Mesenchymal stem cell (in vitro differentiated cells and primary cell): ENCODE measurements at regions not wholly inside any gene's neighbourhood (a gene's known extent, or its start where the extent isn't known, plus 50 kb on each side); places are given as distances from the start of the nearest gene placed in this dataset.

Source experiments
- DNase-seq: peaks from one replicate; pipeline ENCODE4 v3.0.0-alpha.2; 2013
- H2AFZ ChIP-seq: one replicate; pipeline ENCODE4 v1.6.1; 2013; ENCODE audit warnings: low read depth, mild to moderate bottlenecking, control low read depth, inconsistent platforms, low read length, moderate library complexity
- H2AK5ac ChIP-seq: 2 replicates; pipeline ENCODE4 v1.6.1; 2013; ENCODE audit warnings: low read length, moderate library complexity, mild to moderate bottlenecking, inconsistent platforms; ENCODE audit not compliant: severe bottlenecking
- H2BK120ac ChIP-seq: one replicate; pipeline ENCODE4 v1.6.1; 2013; ENCODE audit warnings: low read depth, mild to moderate bottlenecking, inconsistent platforms, low read length, moderate library complexity
- H2BK12ac ChIP-seq, 2 experiments: one replicate each; pipeline ENCODE4 v1.6.1; 2013; ENCODE audit warnings: inconsistent platforms in 2 of 2, low read length in 2 of 2, mild to moderate bottlenecking in 2 of 2, moderate library complexity in 2 of 2, control low read depth in 1 of 2
- H2BK15ac ChIP-seq: one replicate; pipeline ENCODE4 v1.6.1; 2013; ENCODE audit warnings: mild to moderate bottlenecking, low read depth, inconsistent platforms; ENCODE audit not compliant: poor library complexity, severe bottlenecking
- H2BK5ac ChIP-seq: 2 replicates; pipeline ENCODE4 v1.6.1; 2013; ENCODE audit warnings: low read depth, mild to moderate bottlenecking, low read length, control low read depth, inconsistent platforms; ENCODE audit not compliant: poor library complexity, severe bottlenecking
- H3K14ac ChIP-seq, 2 experiments: one replicate each; pipeline ENCODE4 v1.6.1; 2013; ENCODE audit warnings: inconsistent platforms in 2 of 2, low read length in 2 of 2, control low read depth in 1 of 2, mild to moderate bottlenecking in 1 of 2, moderate library complexity in 1 of 2
- H3K18ac ChIP-seq, 2 experiments: one replicate each; pipeline ENCODE4 v1.6.1; 2013; ENCODE audit warnings: inconsistent platforms in 2 of 2, low read length in 2 of 2, control low read depth in 1 of 2, low read depth in 1 of 2, mild to moderate bottlenecking in 1 of 2
- H3K23ac ChIP-seq, 2 experiments: one replicate each; pipeline ENCODE4 v1.6.1; 2013; ENCODE audit warnings: inconsistent platforms in 2 of 2, low read length in 2 of 2, mild to moderate bottlenecking in 2 of 2, moderate library complexity in 2 of 2, control low read depth in 1 of 2
- H3K27ac ChIP-seq: 2 replicates; pipeline ENCODE4 v1.5.1; 2013; ENCODE audit warnings: mild to moderate bottlenecking, moderate library complexity, low read length, control low read depth, inconsistent platforms; ENCODE audit not compliant: poor library complexity, severe bottlenecking
- H3K27me3 ChIP-seq, 2 experiments: 2 replicates each; pipeline versions ENCODE4 v1.6.1 to v1.7.0; 2013; ENCODE audit warnings: low read length in 2 of 2, mild to moderate bottlenecking in 2 of 2, moderate library complexity in 2 of 2, control low read depth in 1 of 2, inconsistent platforms in 1 of 2; ENCODE audit not compliant: control insufficient read depth in 1 of 2, insufficient read depth in 1 of 2
- H3K36me3 ChIP-seq, 2 experiments: 2 replicates each; pipeline versions ENCODE4 v1.6.1 to v1.7.0; 2013; ENCODE audit warnings: low read length in 2 of 2, control low read depth in 1 of 2, inconsistent platforms in 1 of 2, low read depth in 1 of 2, mild to moderate bottlenecking in 1 of 2; ENCODE audit not compliant: insufficient read depth in 2 of 2, control insufficient read depth in 1 of 2
- H3K4ac ChIP-seq, 2 experiments: one replicate each; pipeline ENCODE4 v1.6.1; 2013; ENCODE audit warnings: inconsistent platforms in 2 of 2, low read length in 2 of 2, mild to moderate bottlenecking in 2 of 2, moderate library complexity in 2 of 2, control low read depth in 1 of 2, low read depth in 1 of 2
- H3K4me1 ChIP-seq: 2 replicates; pipeline ENCODE4 v1.6.1; 2013; ENCODE audit warnings: low read depth, low read length, control low read depth; ENCODE audit not compliant: control insufficient read depth, insufficient read depth
- H3K4me2 ChIP-seq: 2 replicates; pipeline ENCODE4 v1.6.1; 2013; ENCODE audit warnings: low read length, mild to moderate bottlenecking, inconsistent platforms; ENCODE audit not compliant: poor library complexity, severe bottlenecking
- H3K4me3 ChIP-seq, 2 experiments: 2 replicates each; pipeline versions ENCODE4 v1.5.1 to v1.7.0; 2013; ENCODE audit warnings: low read length in 2 of 2, mild to moderate bottlenecking in 2 of 2, control low read depth in 1 of 2, low read depth in 1 of 2; ENCODE audit not compliant: insufficient read depth in 1 of 2
- H3K79me1 ChIP-seq: replicated peaks from 2 replicates; pipeline ENCODE4 v1.6.1; 2013; ENCODE audit warnings: mild to moderate bottlenecking, control low read depth, low read length, inconsistent platforms; ENCODE audit not compliant: poor library complexity, severe bottlenecking
- H3K9ac ChIP-seq: 2 replicates; pipeline ENCODE4 v1.7.0; 2013; ENCODE audit warnings: mild to moderate bottlenecking, low read length, moderate library complexity
- H3K9me3 ChIP-seq: 2 replicates; pipeline ENCODE4 v1.7.0; 2013; ENCODE audit warnings: mild to moderate bottlenecking, low read length; ENCODE audit not compliant: control insufficient read depth
- H4K8ac ChIP-seq: one replicate; pipeline ENCODE4 v1.6.1; 2013; ENCODE audit warnings: inconsistent platforms, mild to moderate bottlenecking, low read length, moderate library complexity
- H4K91ac ChIP-seq: one replicate; pipeline ENCODE4 v1.6.1; 2013; ENCODE audit warnings: mild to moderate bottlenecking, low read length, inconsistent platforms
- WGBS: methylation state at CpG from one replicate; pipeline ENCODE4 v1.1.7; 2013; ENCODE audit warnings: mixed read lengths; 5-methylcytosine and 5-hydroxymethylcytosine counted together

GRCh38 chr15:72971766-72972165 is 80.5 kb upstream of the NEO1 start:
- Histone ChIP-seq H4K8ac (no peak overlapping the region), H3K18ac (peak overlapping the region in 1 of 2 experiments; percentile 27), H3K9ac (peak overlapping the region; percentile 40), H2AFZ (no peak overlapping the region), H3K79me1 (no peaks in the 10 kb centered on the region), H4K91ac (no peak overlapping the region), H3K14ac (no peak overlapping the region), H2AK5ac (no peak overlapping the region), H2BK12ac (peak overlapping the region in 1 of 2 experiments; percentile 10), H3K9me3 (no peaks in the 10 kb centered on the region), H3K4me2 (no peak overlapping the region), H3K23ac (no peak overlapping the region), H3K4me3 (peak overlapping the region in 1 of 2 experiments; percentile 70), H3K27me3 (no peaks in the 10 kb centered on the region), H2BK5ac (no peak overlapping the region), H3K4me1 (peaks cover 5% of the 10 kb centered on the region), H3K4ac (no peak overlapping the region), H3K27ac (no peak overlapping the region), H2BK120ac (no peak overlapping the region), H2BK15ac (no peak overlapping the region), H3K36me3 (no peaks in the 10 kb centered on the region)
- WGBS, result 80% methylated on average over 6 of the region's 7 CpGs
- no peak for DNase-seq

GRCh38 chr15:72970933-72971760 is 81.1 kb upstream of the NEO1 start:
- no peaks in the 10 kb centered on the region for H3K36me3 ChIP-seq
- H2AK5ac ChIP-seq, result no peak overlapping the region
- H3K23ac ChIP-seq, result no peak overlapping the region
- H3K79me1 ChIP-seq, result no peaks in the 10 kb centered on the region
- peaks cover 5% of the 10 kb centered on the region for H3K4me1 ChIP-seq
- H3K9ac ChIP-seq, result peak overlapping the region; percentile 40
- H4K91ac ChIP-seq, result no peak overlapping the region
- no peak overlapping the region for H2BK15ac ChIP-seq
- no peak overlapping the region for H3K14ac ChIP-seq
- no peaks in the 10 kb centered on the region for H3K27me3 ChIP-seq
- DNase-seq, result no peak
- no peak overlapping the region for H3K4me2 ChIP-seq
- H3K18ac ChIP-seq, result peak overlapping the region in 1 of 2 experiments; percentile 37
- H3K9me3 ChIP-seq, result no peaks in the 10 kb centered on the region
- no peak overlapping the region for H3K4ac ChIP-seq
- no peak overlapping the region for H2BK5ac ChIP-seq
- 36% methylated on average over 12 of the region's 12 CpGs for WGBS
- peak overlapping the region; percentile 55 for H2AFZ ChIP-seq
- peak overlapping the region in 1 of 2 experiments; percentile 70 for H3K4me3 ChIP-seq
- H2BK12ac ChIP-seq, result peak overlapping the region in 1 of 2 experiments; percentile 10
- peak overlapping the region; percentile 45 for H4K8ac ChIP-seq
- no peak overlapping the region for H3K27ac ChIP-seq
- no peak overlapping the region for H2BK120ac ChIP-seq

- H2BK5ac ChIP-seq, result no peak overlapping the region
- no peak overlapping the region for H4K8ac ChIP-seq
- no peak overlapping the region for H2BK120ac ChIP-seq
- H3K18ac ChIP-seq, result no peak overlapping the region
- no peaks in the 10 kb centered on the region for H3K9me3 ChIP-seq
- H2AFZ ChIP-seq, result no peak overlapping the region
- no peaks in the 10 kb centered on the region for H3K36me3 ChIP-seq
- no peak overlapping the region for H3K27ac ChIP-seq
- no peak overlapping the region for H3K9ac ChIP-seq
- H3K23ac ChIP-seq, result no peak overlapping the region
- H2AK5ac ChIP-seq, result no peak overlapping the region
- DNase-seq, result peak; percentile 27
- H4K91ac ChIP-seq, result no peak overlapping the region
- WGBS, result 57% methylated on average over 4 of the region's 5 CpGs
- H3K14ac ChIP-seq, result no peak overlapping the region
- H3K4me2 ChIP-seq, result no peak overlapping the region
- H3K4me3 ChIP-seq, result no peak overlapping the region
- no peak overlapping the region for H2BK15ac ChIP-seq
- H2BK12ac ChIP-seq, result no peak overlapping the region
- H3K27me3 ChIP-seq, result no peaks in the 10 kb centered on the region
- peaks cover 5% of the 10 kb centered on the region for H3K4me1 ChIP-seq
- no peaks in the 10 kb centered on the region for H3K79me1 ChIP-seq
- no peak overlapping the region for H3K4ac ChIP-seq
These were observed 83.7 kb upstream of the NEO1 start for GRCh38 chr15:72968531-72968922.

DNA sequence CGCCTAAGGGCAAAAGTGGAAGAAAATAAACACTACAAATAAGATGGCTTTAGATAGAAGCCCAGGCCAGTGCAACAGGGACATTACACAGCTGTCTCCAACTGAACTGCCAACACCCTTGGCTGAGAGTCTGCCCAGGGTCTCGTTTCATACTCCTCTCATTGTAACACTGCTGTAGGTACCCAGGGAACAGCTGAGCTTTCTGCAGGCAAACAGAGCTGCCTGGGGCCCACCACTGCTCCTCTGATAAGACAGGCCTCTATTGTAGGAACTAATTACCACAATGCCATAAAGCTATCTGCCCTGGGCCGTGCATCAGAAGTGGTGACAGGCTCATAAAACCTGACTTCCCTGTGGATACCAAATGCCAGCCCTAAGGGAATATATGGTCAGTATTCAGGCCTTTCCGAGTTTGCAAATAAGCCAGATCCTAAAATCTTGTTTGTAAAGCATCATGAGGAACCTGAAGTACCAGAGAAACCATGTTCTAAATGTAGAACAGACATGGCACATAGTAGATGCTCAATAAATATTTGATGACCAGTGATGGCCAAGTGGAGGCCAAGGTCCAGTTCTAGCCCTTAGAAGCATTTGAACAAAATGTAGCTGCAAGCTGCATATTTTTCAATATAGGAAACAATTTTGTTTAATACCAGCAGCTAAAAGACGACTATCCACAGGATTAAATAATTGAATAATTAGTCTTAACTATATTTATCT is 84.3 kb upstream of the NEO1 start:
- Histone ChIP-seq H2BK120ac (no peak overlapping the region), H2AK5ac (peak overlapping the region; percentile 51), H3K27me3 (no peaks in the 10 kb centered on the region), H3K4me3 (no peak overlapping the region), H3K9me3 (no peaks in the 10 kb centered on the region), H3K4me1 (peaks cover 5% of the 10 kb centered on the region), H3K4ac (no peak overlapping the region), H3K9ac (no peak overlapping the region), H4K8ac (peak overlapping the region; percentile 51), H4K91ac (no peak overlapping the region), H2BK5ac (no peak overlapping the region), H3K79me1 (no peaks in the 10 kb centered on the region), H3K27ac (no peak overlapping the region), H3K23ac (peak overlapping the region in 1 of 2 experiments; percentile 26), H3K18ac (no peak overlapping the region), H2AFZ (no peak overlapping the region), H3K36me3 (no peaks in the 10 kb centered on the region), H3K4me2 (no peak overlapping the region), H3K14ac (no peak overlapping the region), H2BK15ac (peak overlapping the region; percentile 18), H2BK12ac (no peak overlapping the region)
- WGBS, result 16% methylated on average over 3 of the region's 5 CpGs
- DNase-seq, result no peak
